ENCODE measurements at regions not wholly inside any gene's neighbourhood (a gene's known extent, or its start where the extent isn't known, plus 50 kb on each side); places are given as distances from the start of the nearest gene placed in this dataset.

DNA sequence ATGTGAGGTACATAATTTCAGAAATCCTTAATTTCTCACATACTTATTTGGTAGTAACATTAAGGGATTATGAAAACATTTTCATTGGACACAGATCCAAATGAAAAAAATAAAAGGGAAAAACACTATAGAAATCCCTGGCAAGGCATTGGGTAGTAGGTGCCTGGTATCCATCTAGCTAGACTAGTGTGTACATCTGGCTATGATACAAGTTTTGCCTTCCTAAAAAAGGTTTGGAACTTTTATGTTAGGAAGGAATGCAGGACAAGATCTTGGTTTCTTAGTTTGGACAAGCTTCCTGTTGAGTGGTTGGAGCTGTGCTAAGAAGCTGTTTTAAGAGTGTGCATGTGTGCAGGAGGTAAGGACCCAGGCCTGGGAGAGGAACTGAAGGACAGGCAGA lies 252.3 kb upstream of the GLI3 start:
- TF ChIP-seq, protein P1, sequence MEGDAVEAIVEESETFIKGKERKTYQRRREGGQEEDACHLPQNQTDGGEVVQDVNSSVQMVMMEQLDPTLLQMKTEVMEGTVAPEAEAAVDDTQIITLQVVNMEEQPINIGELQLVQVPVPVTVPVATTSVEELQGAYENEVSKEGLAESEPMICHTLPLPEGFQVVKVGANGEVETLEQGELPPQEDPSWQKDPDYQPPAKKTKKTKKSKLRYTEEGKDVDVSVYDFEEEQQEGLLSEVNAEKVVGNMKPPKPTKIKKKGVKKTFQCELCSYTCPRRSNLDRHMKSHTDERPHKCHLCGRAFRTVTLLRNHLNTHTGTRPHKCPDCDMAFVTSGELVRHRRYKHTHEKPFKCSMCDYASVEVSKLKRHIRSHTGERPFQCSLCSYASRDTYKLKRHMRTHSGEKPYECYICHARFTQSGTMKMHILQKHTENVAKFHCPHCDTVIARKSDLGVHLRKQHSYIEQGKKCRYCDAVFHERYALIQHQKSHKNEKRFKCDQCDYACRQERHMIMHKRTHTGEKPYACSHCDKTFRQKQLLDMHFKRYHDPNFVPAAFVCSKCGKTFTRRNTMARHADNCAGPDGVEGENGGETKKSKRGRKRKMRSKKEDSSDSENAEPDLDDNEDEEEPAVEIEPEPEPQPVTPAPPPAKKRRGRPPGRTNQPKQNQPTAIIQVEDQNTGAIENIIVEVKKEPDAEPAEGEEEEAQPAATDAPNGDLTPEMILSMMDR (IDR thresholded peaks at IDR 0.05; ENCODE audit: insufficient read depth, low read depth, low read length) = no peak
- TF ChIP-seq EZH2 (IDR thresholded peaks at IDR 0.05; ENCODE audit: insufficient read depth, low read length) = no peak

All from astrocyte (in vitro differentiated cells and primary cell).